ENCODE measurements at regions not wholly inside any gene's neighbourhood (a gene's known extent, or its start where the extent isn't known, plus 50 kb on each side); places are given as distances from the start of the nearest gene placed in this dataset.

DNA sequence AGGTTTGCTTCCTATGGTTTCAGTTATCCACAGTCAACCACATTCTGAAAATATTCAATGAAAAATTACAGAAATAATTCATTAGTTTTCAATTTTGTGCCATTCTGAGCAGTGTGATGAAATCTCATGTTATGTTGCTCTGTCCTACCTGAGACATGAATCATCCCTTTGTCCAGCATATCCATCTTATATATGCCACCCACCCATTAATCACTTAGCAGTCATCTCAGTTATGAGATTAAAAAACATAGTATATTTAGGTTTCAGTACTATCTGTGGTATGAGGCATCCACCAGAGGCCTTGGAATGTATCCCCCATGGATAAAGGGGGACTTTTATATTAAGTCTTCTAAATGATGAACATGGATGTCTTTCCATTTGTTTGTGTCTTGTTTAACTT is 64.7 kb upstream of the PROK2 start:
- TF ChIP-seq, protein P1, sequence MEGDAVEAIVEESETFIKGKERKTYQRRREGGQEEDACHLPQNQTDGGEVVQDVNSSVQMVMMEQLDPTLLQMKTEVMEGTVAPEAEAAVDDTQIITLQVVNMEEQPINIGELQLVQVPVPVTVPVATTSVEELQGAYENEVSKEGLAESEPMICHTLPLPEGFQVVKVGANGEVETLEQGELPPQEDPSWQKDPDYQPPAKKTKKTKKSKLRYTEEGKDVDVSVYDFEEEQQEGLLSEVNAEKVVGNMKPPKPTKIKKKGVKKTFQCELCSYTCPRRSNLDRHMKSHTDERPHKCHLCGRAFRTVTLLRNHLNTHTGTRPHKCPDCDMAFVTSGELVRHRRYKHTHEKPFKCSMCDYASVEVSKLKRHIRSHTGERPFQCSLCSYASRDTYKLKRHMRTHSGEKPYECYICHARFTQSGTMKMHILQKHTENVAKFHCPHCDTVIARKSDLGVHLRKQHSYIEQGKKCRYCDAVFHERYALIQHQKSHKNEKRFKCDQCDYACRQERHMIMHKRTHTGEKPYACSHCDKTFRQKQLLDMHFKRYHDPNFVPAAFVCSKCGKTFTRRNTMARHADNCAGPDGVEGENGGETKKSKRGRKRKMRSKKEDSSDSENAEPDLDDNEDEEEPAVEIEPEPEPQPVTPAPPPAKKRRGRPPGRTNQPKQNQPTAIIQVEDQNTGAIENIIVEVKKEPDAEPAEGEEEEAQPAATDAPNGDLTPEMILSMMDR (IDR thresholded peaks at IDR 0.05): no peak
- no peak for TF ChIP-seq EP300 (IDR thresholded peaks at IDR 0.05; ENCODE audit: low read depth)

All from transverse colon (tissue), 3 donors.